OCI-LY7 (cell line): ENCODE measurements at regions not wholly inside any gene's neighbourhood (a gene's known extent, or its start where the extent isn't known, plus 50 kb on each side); places are given as distances from the start of the nearest gene placed in this dataset.

Experiments
- EZH2phosphoT487 ChIP-seq: fragments of 200-600 bp; sonication (generic); IDR thresholded peaks from 2 replicates; pipeline ENCODE4 v1.6.1; 2018; ENCODE audit warnings: low read depth, borderline replicate concordance, mild to moderate bottlenecking, mixed run types, antibody characterized with exemption, low read length, moderate library complexity, mixed read lengths
- TF ChIP-seq, protein P1 (sequence below): fragments of 200-600 bp; sonication (generic); conservative IDR thresholded peaks from 2 replicates; pipeline ENCODE4 v1.5.1; 2014; ENCODE audit warnings: mild to moderate bottlenecking, antibody characterized with exemption, low read length, moderate library complexity, mixed read lengths

DNA sequence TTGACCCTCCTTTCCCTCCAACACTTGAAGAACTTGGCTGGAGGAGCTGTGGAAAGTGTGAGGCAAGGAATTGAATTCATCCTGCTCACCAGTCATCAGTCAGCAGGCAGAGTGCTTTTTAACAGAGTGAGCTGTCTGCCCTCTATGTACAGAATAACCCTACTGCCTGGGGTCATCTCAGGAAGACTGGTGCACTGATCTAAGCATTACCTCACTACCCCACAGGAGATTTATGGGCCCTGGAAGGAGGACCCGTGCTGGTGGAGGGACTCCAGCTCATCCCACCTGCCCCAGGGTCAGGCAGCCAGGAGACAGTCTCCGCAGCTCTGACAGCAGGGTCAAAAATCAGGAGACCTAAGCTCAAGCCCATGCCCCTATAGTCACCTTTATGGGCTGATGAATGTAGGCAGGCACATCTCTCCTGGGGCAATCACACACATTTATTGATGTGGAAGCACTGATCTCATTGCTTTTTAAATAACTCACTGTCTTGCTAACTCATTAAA is 270.8 kb upstream of the SESN3 start:
- TF ChIP-seq, protein P1, sequence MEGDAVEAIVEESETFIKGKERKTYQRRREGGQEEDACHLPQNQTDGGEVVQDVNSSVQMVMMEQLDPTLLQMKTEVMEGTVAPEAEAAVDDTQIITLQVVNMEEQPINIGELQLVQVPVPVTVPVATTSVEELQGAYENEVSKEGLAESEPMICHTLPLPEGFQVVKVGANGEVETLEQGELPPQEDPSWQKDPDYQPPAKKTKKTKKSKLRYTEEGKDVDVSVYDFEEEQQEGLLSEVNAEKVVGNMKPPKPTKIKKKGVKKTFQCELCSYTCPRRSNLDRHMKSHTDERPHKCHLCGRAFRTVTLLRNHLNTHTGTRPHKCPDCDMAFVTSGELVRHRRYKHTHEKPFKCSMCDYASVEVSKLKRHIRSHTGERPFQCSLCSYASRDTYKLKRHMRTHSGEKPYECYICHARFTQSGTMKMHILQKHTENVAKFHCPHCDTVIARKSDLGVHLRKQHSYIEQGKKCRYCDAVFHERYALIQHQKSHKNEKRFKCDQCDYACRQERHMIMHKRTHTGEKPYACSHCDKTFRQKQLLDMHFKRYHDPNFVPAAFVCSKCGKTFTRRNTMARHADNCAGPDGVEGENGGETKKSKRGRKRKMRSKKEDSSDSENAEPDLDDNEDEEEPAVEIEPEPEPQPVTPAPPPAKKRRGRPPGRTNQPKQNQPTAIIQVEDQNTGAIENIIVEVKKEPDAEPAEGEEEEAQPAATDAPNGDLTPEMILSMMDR = no peak
- no peak for TF ChIP-seq EZH2phosphoT487
